GM21423 (cell line): ENCODE measurements at regions not wholly inside any gene's neighbourhood (a gene's known extent, or its start where the extent isn't known, plus 50 kb on each side); places are given as distances from the start of the nearest gene placed in this dataset.

Source experiments
- ATAC-seq: cut with Tn5 transposase; IDR thresholded peaks from one replicate; pipeline ENCODE4 v1.9.1; 2021; ENCODE audit warnings: mild to moderate bottlenecking, moderate library complexity; ENCODE audit not compliant: unreplicated experiment

GRCh38 chr13:48842316-48842715 is 133.4 kb upstream of the FNDC3A start:
- no peak for ATAC-seq

- no peak for ATAC-seq
Observed at GRCh38 chr13:48843630-48844380, 131.9 kb upstream of the FNDC3A start.

- ATAC-seq, result no peak
Observed at GRCh38 chr13:48844676-48845075, 131.0 kb upstream of the FNDC3A start.

- no peak for ATAC-seq
Observed at GRCh38 chr13:48849515-48849914, 126.2 kb upstream of the FNDC3A start.

GRCh38 chr13:48851707-48852106 is 124.0 kb upstream of the FNDC3A start:
- no peak for ATAC-seq

- ATAC-seq, result no peak
Observed at GRCh38 chr13:48852911-48853727, 122.6 kb upstream of the FNDC3A start.

- ATAC-seq, result no peak
Observed at GRCh38 chr13:48853728-48854102, 122.0 kb upstream of the FNDC3A start.

GRCh38 chr13:48857576-48857975 is 118.1 kb upstream of the FNDC3A start:
- no peak for ATAC-seq

GRCh38 chr13:48858122-48858902 is 117.4 kb upstream of the FNDC3A start:
- no peak for ATAC-seq

GRCh38 chr13:48859272-48860105 is 116.2 kb upstream of the FNDC3A start:
- no peak for ATAC-seq

- no peak for ATAC-seq
Observed at GRCh38 chr13:48860364-48860763, 115.3 kb upstream of the FNDC3A start.

GRCh38 chr13:48862572-48862971 is 113.1 kb upstream of the FNDC3A start:
- ATAC-seq, result no peak

- no peak for ATAC-seq
Observed at GRCh38 chr13:48864100-48864499, 111.6 kb upstream of the FNDC3A start.

- ATAC-seq, result no peak
Observed at GRCh38 chr13:48866249-48866648, 109.5 kb upstream of the FNDC3A start.

GRCh38 chr13:48873081-48873480 is 102.6 kb upstream of the FNDC3A start:
- ATAC-seq, result no peak

GRCh38 chr13:48873587-48873986 is 102.1 kb upstream of the FNDC3A start:
- ATAC-seq, result no peak

- no peak for ATAC-seq
Observed at GRCh38 chr13:48874165-48874564, 101.5 kb upstream of the FNDC3A start.

- ATAC-seq, result no peak
Observed at GRCh38 chr13:48875047-48875446, 100.7 kb upstream of the FNDC3A start.

GRCh38 chr13:48876289-48876688 is 99.4 kb upstream of the FNDC3A start:
- no peak for ATAC-seq

- ATAC-seq, result no peak
Observed at GRCh38 chr13:48879432-48879831, 96.3 kb upstream of the FNDC3A start.

GRCh38 chr13:48879854-48880253 is 95.9 kb upstream of the FNDC3A start:
- ATAC-seq, result no peak
